HepG2 (cell line): ENCODE measurements at regions not wholly inside any gene's neighbourhood (a gene's known extent, or its start where the extent isn't known, plus 50 kb on each side); places are given as distances from the start of the nearest gene placed in this dataset.
"Not testable (repeated sequence)": the region's sequence is repeated elsewhere in the genome, so short reads cannot be mapped to it uniquely, and the experiment has no call there.

ENCODE experiments used
- ATAC-seq: fragments of 200-7000 bp; cut with Tn5 transposase; 3 replicates; pipeline ENCODE4 v1.9.1; 2020; ENCODE audit warnings: mild to moderate bottlenecking, moderate library complexity
- BruUV-seq: library from RNA; stranded (reverse); fragments of 400-500 nt; replicated peaks from 2 replicates; lab custom pipeline; 2021; lab: Mats Ljungman, UMichigan
- CTCF ChIA-PET: fragments of 300-600 bp; formaldehyde crosslinking; extraction: SDS; loops from one replicate; lab custom pipeline; 2021; ENCODE audit warnings: low total read pairs, inconsistent platforms, low intra/inter-chr PET ratio; lab: Yijun Ruan, JAX
- POLR2A ChIA-PET: fragments of 350-600 bp; sonication (Branson Sonifier 250); formaldehyde crosslinking; loops from one replicate; lab custom pipeline; 2020; ENCODE audit warnings: antibody characterized with exemption, inconsistent platforms; lab: Yijun Ruan, JAX
- DNase-seq: peaks from one replicate; pipeline ENCODE4 v3.0.0-alpha.2; 2015; ENCODE audit warnings: low spot score
- FAIRE-seq: peaks from 3 replicates; lab custom pipeline; 2011; peaks lifted over from hg19 to GRCh38; lab: Jason Lieb, UNC
- H2AFZ ChIP-seq: one replicate; pipeline ENCODE4 v1.6.1; 2011; ENCODE audit warnings: low read length, inconsistent platforms
- H3K27ac ChIP-seq: fragments of 300-600 bp; 3 replicates; pipeline ENCODE4 v1.8.0; 2011; ENCODE audit warnings: mixed run types, mild to moderate bottlenecking, mixed read lengths, low read length, inconsistent platforms; ENCODE audit not compliant: insufficient read depth; ENCODE audit errors: extremely low read length
- H3K27me3 ChIP-seq, 2 experiments: fragments of 200-600 bp in 1 of 2; 2 replicates in 1 of 2; 3 replicates in 1 of 2; pipeline versions ENCODE4 v1.6.0 to v1.8.0; 2011; ENCODE audit warnings: low read length in 2 of 2, mild to moderate bottlenecking in 2 of 2, moderate library complexity in 2 of 2, inconsistent platforms in 1 of 2; ENCODE audit not compliant: insufficient read depth in 2 of 2, control insufficient read depth in 1 of 2
- H3K36me3 ChIP-seq, 2 experiments: fragments of 200-600 bp in 1 of 2; replicated peaks in 1 of 2; 2 replicates in 1 of 2; 3 replicates in 1 of 2; pipeline versions ENCODE4 v1.5.1 to v1.8.0; 2011; ENCODE audit warnings: low read length in 2 of 2, inconsistent platforms in 1 of 2; ENCODE audit not compliant: insufficient read depth in 2 of 2, control insufficient read depth in 1 of 2
- H3K4me1 ChIP-seq: 2 replicates; pipeline ENCODE4 v1.5.1; 2012; ENCODE audit warnings: low read length, inconsistent platforms; ENCODE audit not compliant: insufficient read depth
- H3K4me2 ChIP-seq: 2 replicates; pipeline ENCODE4 v1.6.0; 2011; ENCODE audit warnings: low read depth, low read length, inconsistent platforms
- H3K4me3 ChIP-seq, 3 experiments: fragments of 200-600 bp in 1 of 3; sonication (generic), shearing (Covaris generic) in 1 of 3; replicated peaks in 1 of 3; 2 replicates each; pipeline ENCODE4 v1.5.1; 2011 to 2016; ENCODE audit warnings: low read length in 3 of 3, inconsistent platforms in 2 of 3, low read depth in 2 of 3, mild to moderate bottlenecking in 2 of 3, control low read depth in 1 of 3, mixed read lengths in 1 of 3; ENCODE audit not compliant: insufficient read depth in 1 of 3
- H3K79me2 ChIP-seq: one replicate; pipeline ENCODE4 v1.6.1; 2011; ENCODE audit warnings: low read length, inconsistent platforms; ENCODE audit not compliant: insufficient read depth
- H3K9ac ChIP-seq: 2 replicates; pipeline ENCODE4 v1.6.0; 2011; ENCODE audit warnings: mild to moderate bottlenecking, low read depth, low read length, inconsistent platforms; ENCODE audit not compliant: insufficient read depth
- H3K9me3 ChIP-seq: 2 replicates; pipeline ENCODE4 v1.5.1; 2012; ENCODE audit warnings: mild to moderate bottlenecking, low read length
- H4K20me1 ChIP-seq: 2 replicates; pipeline ENCODE4 v1.6.0; 2011; ENCODE audit warnings: inconsistent platforms, mild to moderate bottlenecking, low read length, moderate library complexity; ENCODE audit not compliant: insufficient read depth
- BORCS8-MEF2B ChIP-seq: sonication (generic); formaldehyde crosslinking; IDR thresholded peaks from 2 replicates; pipeline ENCODE4 v1.8.0; 2022; ENCODE audit warnings: mild to moderate bottlenecking, missing genetic modification reagents
- CHD2 ChIP-seq: IDR thresholded peaks from 2 replicates; pipeline ENCODE4 v1.6.1; 2011; ENCODE audit warnings: low read depth, low read length, improper control_type of control experiment
- KDM2A ChIP-seq: sonication (generic); formaldehyde crosslinking; IDR thresholded peaks from 2 replicates; pipeline ENCODE4 v1.4.0; 2020; ENCODE audit warnings: low read depth, missing genetic modification reagents, borderline replicate concordance
- MTA1 ChIP-seq: sonication (generic); formaldehyde crosslinking; IDR thresholded peaks from 2 replicates; pipeline ENCODE4 v1.4.0; 2020; ENCODE audit warnings: missing genetic modification reagents, mild to moderate bottlenecking, borderline replicate concordance
- SP1 ChIP-seq, 2 experiments: fragments of 450-650 bp in 1 of 2; sonication (generic) in 1 of 2; formaldehyde crosslinking in 1 of 2; IDR thresholded peaks; 2 replicates each; pipeline versions ENCODE4 v1.4.0 to v1.6.1; 2016 to 2020; ENCODE audit warnings: missing genetic modification reagents in 1 of 2
- WGBS: methylation state at CpG from one replicate; pipeline ENCODE4 v1.1.6; 2017; ENCODE audit warnings: low lambda C conversion rate; 5-methylcytosine and 5-hydroxymethylcytosine counted together
- in situ Hi-C: cut with HindIII; loops from 2 replicates; pipeline ENCODE4 v1.10.0; 2017; ENCODE audit warnings: low pct_unique_long_range_greater_than_20kb; ENCODE audit not compliant: extremely low pct_ligation_motif_present
- intact Hi-C: fragments of 100-400 bp; cut with micrococcal nuclease; formaldehyde crosslinking; loops from one replicate; pipeline ENCODE4 v1.10.0; 2022; ENCODE audit not compliant: unreplicated experiment
- TF ChIP-seq, protein P1 (sequence below): sonication (generic); formaldehyde crosslinking; IDR thresholded peaks from 2 replicates; pipeline ENCODE4 v1.5.1; 2020; ENCODE audit warnings: mild to moderate bottlenecking, missing genetic modification reagents, moderate library complexity

DNA sequence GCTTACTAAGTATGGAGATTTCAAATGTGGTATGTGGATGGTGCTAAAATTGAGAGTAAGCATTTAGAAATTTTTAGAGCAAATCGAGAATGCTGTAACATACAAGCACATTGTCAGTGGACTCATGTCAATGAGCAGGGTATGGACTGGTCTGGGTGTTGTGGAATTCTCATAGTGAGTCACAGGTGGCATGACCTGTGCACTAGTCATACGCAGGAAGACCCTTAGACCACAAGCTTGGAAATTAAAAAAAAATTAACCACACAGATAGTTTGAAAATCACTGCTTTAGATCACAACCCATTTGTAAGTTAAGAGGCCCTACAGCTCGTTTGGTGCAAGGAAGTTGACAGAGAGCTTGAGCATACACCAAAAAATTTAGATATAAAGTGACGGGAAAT, 102.9 kb upstream of the NBPF19 start:
- CTCF ChIA-PET, H3K79me2 ChIP-seq, BruUV-seq, FAIRE-seq, H3K36me3 ChIP-seq, ATAC-seq, H3K27me3 ChIP-seq, H3K9me3 ChIP-seq, H3K27ac ChIP-seq, in situ Hi-C loops, H3K4me2 ChIP-seq, H3K4me3 ChIP-seq, H3K9ac ChIP-seq, DNase-seq, POLR2A ChIA-PET, H4K20me1 ChIP-seq, intact Hi-C loops, H2AFZ ChIP-seq, H3K4me1 ChIP-seq: not testable (repeated sequence)
- 31% methylated on average over 3 of the region's 4 CpGs for WGBS

DNA sequence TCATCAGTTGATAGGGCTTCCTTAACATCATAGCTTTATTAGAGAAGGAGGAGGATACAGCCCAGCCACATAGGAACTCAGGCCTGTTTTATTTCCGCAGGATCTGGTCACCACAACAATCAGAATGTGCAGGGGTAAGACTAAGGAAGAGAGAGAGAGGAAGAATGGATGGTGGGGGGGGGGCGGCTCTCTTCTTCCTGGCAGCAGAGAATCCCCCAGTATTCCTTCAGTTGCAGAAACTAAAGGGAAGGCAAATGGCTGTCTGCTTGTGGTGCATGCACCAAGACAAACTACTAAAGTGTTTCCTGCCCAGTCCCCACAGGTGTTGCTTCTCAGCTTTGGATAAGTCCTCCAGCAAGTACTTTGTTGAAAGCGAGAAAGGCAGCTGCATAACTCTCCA, 96.4 kb upstream of the NBPF19 start:
- FAIRE-seq, H3K36me3 ChIP-seq, H3K79me2 ChIP-seq, H2AFZ ChIP-seq, DNase-seq, CTCF ChIA-PET, H3K27ac ChIP-seq, H4K20me1 ChIP-seq, H3K27me3 ChIP-seq, H3K9ac ChIP-seq, in situ Hi-C loops, H3K4me2 ChIP-seq, H3K4me1 ChIP-seq, BruUV-seq, intact Hi-C loops, H3K9me3 ChIP-seq, ATAC-seq, POLR2A ChIA-PET, H3K4me3 ChIP-seq: not testable (repeated sequence)
- WGBS = 45% methylated on average over 1 of the region's 3 CpGs

DNA sequence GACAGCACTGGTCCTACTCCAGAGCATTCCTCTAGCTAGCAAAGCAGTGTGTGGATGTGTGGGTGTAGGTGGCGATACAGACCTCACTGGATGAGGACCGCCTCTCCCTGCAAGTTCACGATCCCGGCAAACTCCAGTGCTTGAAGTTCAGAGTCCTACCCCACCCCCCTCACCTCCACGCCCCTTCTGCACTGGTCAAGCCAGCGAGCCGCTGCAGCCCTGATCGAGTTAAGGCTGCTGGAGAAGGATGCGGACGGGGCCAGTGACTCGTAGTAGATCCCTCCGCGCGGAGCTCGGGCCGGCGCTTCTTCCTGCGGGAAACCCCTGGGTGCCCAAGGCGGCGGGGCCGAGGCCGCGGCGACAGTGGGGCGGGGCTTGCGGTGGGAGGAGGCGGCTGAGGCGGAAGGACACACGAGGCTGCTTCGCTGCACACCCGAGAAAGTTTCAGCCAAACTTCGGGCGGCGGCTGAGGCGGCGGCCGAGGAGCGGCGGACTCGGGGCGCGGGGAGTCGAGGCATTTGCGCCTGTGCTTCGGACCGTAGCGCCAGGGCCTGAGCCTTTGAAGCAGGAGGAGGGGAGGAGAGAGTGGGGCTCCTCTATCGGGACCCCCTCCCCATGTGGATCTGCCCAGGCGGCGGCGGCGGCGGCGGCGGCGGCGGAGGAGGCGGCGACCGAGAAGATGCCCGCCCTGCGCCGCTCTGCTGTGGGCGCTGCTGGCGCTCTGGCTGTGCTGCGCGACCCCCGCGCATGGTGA, 84.5 kb upstream of the NBPF19 start:
- CTCF ChIA-PET; intact Hi-C loops; H3K9me3 ChIP-seq; H3K9ac ChIP-seq; FAIRE-seq; H3K36me3 ChIP-seq; H3K27ac ChIP-seq; POLR2A ChIA-PET; H3K79me2 ChIP-seq; H3K4me1 ChIP-seq; H4K20me1 ChIP-seq; BruUV-seq; H2AFZ ChIP-seq; in situ Hi-C loops; H3K27me3 ChIP-seq; TF ChIP-seq SP1 (IDR thresholded peaks at IDR 0.05): not testable (repeated sequence)
- DNase-seq (peak; percentile 61), ATAC-seq (peak; percentile 91)
- H3K4me3 ChIP-seq = peak overlapping the region in 2 of 3 experiments; percentile 43 to 50; a peak in 4 of 6 replicates
- WGBS = no CpG with 5 or more reads among the region's 69 CpGs
- peak overlapping the region; percentile 51 for H3K4me2 ChIP-seq
- 0 out of 2 replicates have a peak, but pooled peaks have one; percentile 33 for TF ChIP-seq BORCS8-MEF2B (CRISPR knock-in tag)
- TF ChIP-seq CHD2 = peak; percentile 64; the same call in 1 of the 2 replicates
- TF ChIP-seq SP1 (CRISPR knock-in tag; IDR thresholded peaks at IDR 0.05) = 0 out of 2 replicates have a peak, but pooled peaks have one; percentile 35
- peak; percentile 75; the same call in 1 of the 2 replicates for TF ChIP-seq KDM2A (CRISPR knock-in tag)
- TF ChIP-seq MTA1 (CRISPR knock-in tag) = peak; percentile 68; the same call in 1 of the 2 replicates
- TF ChIP-seq, protein P1, sequence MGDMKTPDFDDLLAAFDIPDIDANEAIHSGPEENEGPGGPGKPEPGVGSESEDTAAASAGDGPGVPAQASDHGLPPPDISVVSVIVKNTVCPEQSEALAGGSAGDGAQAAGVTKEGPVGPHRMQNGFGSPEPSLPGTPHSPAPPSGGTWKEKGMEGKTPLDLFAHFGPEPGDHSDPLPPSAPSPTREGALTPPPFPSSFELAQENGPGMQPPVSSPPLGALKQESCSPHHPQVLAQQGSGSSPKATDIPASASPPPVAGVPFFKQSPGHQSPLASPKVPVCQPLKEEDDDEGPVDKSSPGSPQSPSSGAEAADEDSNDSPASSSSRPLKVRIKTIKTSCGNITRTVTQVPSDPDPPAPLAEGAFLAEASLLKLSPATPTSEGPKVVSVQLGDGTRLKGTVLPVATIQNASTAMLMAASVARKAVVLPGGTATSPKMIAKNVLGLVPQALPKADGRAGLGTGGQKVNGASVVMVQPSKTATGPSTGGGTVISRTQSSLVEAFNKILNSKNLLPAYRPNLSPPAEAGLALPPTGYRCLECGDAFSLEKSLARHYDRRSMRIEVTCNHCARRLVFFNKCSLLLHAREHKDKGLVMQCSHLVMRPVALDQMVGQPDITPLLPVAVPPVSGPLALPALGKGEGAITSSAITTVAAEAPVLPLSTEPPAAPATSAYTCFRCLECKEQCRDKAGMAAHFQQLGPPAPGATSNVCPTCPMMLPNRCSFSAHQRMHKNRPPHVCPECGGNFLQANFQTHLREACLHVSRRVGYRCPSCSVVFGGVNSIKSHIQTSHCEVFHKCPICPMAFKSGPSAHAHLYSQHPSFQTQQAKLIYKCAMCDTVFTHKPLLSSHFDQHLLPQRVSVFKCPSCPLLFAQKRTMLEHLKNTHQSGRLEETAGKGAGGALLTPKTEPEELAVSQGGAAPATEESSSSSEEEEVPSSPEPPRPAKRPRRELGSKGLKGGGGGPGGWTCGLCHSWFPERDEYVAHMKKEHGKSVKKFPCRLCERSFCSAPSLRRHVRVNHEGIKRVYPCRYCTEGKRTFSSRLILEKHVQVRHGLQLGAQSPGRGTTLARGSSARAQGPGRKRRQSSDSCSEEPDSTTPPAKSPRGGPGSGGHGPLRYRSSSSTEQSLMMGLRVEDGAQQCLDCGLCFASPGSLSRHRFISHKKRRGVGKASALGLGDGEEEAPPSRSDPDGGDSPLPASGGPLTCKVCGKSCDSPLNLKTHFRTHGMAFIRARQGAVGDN = peak; percentile 57
